GM12878 (cell line): ENCODE measurements at regions not wholly inside any gene's neighbourhood (a gene's known extent, or its start where the extent isn't known, plus 50 kb on each side); places are given as distances from the start of the nearest gene placed in this dataset.

Experiments used
- ATAC-seq: fragments of 200-7000 bp; cut with Tn5 transposase; 3 replicates; pipeline ENCODE4 v1.9.1; 2020; ENCODE audit warnings: mild to moderate bottlenecking, moderate library complexity
- BruUV-seq: library from RNA; stranded (reverse); fragments of 400-500 nt; replicated peaks from 2 replicates; lab custom pipeline; 2021; lab: Mats Ljungman, UMichigan
- CTCF ChIA-PET: fragments of 300-600 bp; sonication (Branson Sonifier 250); formaldehyde crosslinking; extraction: SDS; loops from one replicate; lab custom pipeline; 2021; ENCODE audit warnings: inconsistent platforms; lab: Yijun Ruan, JAX
- POLR2A ChIA-PET: fragments of 350-600 bp; formaldehyde crosslinking; extraction: SDS; loops from one replicate; lab custom pipeline; 2021; ENCODE audit warnings: inconsistent platforms; lab: Charles Lee
- RAD21 ChIA-PET: fragments of 300-600 bp; sonication (Branson Sonifier 250); formaldehyde crosslinking; loops from one replicate; lab custom pipeline; 2023; ENCODE audit warnings: antibody characterized with exemption; ENCODE audit not compliant: unreplicated experiment; lab: Charles Lee
- SMC1A ChIA-PET: fragments of 300-600 bp; sonication (Branson Sonifier 250); formaldehyde crosslinking; loops from one replicate; lab custom pipeline; 2023; ENCODE audit not compliant: unreplicated experiment, uncharacterized antibody; lab: Charles Lee
- DNase-seq: peaks from one replicate; pipeline ENCODE4 v3.0.0-alpha.2; 2011; ENCODE audit warnings: low read depth, low spot score
- FAIRE-seq: peaks from 3 replicates; lab custom pipeline; 2011; peaks lifted over from hg19 to GRCh38; lab: Jason Lieb, UNC
- H2AFZ ChIP-seq: 2 replicates; pipeline ENCODE4 v1.6.0; 2011; ENCODE audit warnings: low read depth, low read length, control low read depth; ENCODE audit not compliant: control insufficient read depth
- H3K27ac ChIP-seq: 2 replicates; pipeline ENCODE4 v1.5.1; 2011; ENCODE audit warnings: control low read depth; ENCODE audit not compliant: control insufficient read depth, insufficient read depth
- H3K27me3 ChIP-seq, 2 experiments: replicated peaks in 1 of 2; 2 replicates each; pipeline versions ENCODE4 v1.6.0 to v1.6.1; 2011; ENCODE audit warnings: low read length in 1 of 2; ENCODE audit not compliant: control insufficient read depth in 2 of 2, insufficient read depth in 2 of 2
- H3K36me3 ChIP-seq, 2 experiments: 2 replicates each; pipeline ENCODE4 v1.5.1; 2011; ENCODE audit warnings: low read length in 1 of 2; ENCODE audit not compliant: control insufficient read depth in 2 of 2, insufficient read depth in 2 of 2
- H3K4me1 ChIP-seq: 2 replicates; pipeline ENCODE4 v1.6.1; 2011; ENCODE audit warnings: mild to moderate bottlenecking, low read length, moderate library complexity, mixed read lengths; ENCODE audit not compliant: control insufficient read depth, insufficient read depth
- H3K4me2 ChIP-seq: 2 replicates; pipeline ENCODE4 v1.6.0; 2011; ENCODE audit warnings: control low read depth; ENCODE audit not compliant: control insufficient read depth, insufficient read depth
- H3K4me3 ChIP-seq: fragments of 200-600 bp; sonication (generic); 2 replicates; pipeline ENCODE4 v1.5.1; 2016
- H3K79me2 ChIP-seq: 2 replicates; pipeline ENCODE4 v1.6.0; 2011; ENCODE audit warnings: low read length; ENCODE audit not compliant: control insufficient read depth, insufficient read depth
- H3K9ac ChIP-seq: 2 replicates; pipeline ENCODE4 v1.8.0; 2011; ENCODE audit warnings: low read length, control low read depth, mixed read lengths; ENCODE audit not compliant: control insufficient read depth, insufficient read depth
- H3K9me3 ChIP-seq: replicated peaks from 3 replicates; pipeline ENCODE4 v1.5.1; 2011; ENCODE audit warnings: mild to moderate bottlenecking, low read length; ENCODE audit not compliant: control insufficient read depth, insufficient read depth
- H4K20me1 ChIP-seq: 2 replicates; pipeline ENCODE4 v1.6.0; 2011; ENCODE audit not compliant: control insufficient read depth, insufficient read depth
- EP300 ChIP-seq, 2 experiments: fragments of 150-350 bp in 1 of 2; IDR thresholded peaks; 2 replicates each; pipeline ENCODE4 v1.6.1; 2011 to 2012; ENCODE audit warnings: low read depth in 2 of 2, low read length in 2 of 2, borderline replicate concordance in 1 of 2, improper control_type of control experiment in 1 of 2, inconsistent platforms in 1 of 2; ENCODE audit not compliant: control insufficient read depth in 1 of 2
- HDAC6 ChIP-seq: fragments of 200-600 bp; sonication (generic); IDR thresholded peaks from one replicate; pipeline ENCODE4 v1.8.0; 2017; ENCODE audit warnings: antibody characterized with exemption; ENCODE audit not compliant: unreplicated experiment
- NFYB ChIP-seq: IDR thresholded peaks from 2 replicates; pipeline ENCODE4 v1.6.1; 2011; ENCODE audit warnings: low read depth, mild to moderate bottlenecking, low read length, improper control_type of control experiment, moderate library complexity; ENCODE audit not compliant: insufficient read depth
- TBL1XR1 ChIP-seq: IDR thresholded peaks from 2 replicates; pipeline ENCODE4 v1.6.1; 2012; ENCODE audit warnings: low read depth, low read length, improper control_type of control experiment
- WGBS: methylation state at CpG from one replicate; pipeline ENCODE4 v1.1.6; 2016; ENCODE audit warnings: low lambda C conversion rate; ENCODE audit not compliant: insufficient replicate concordance, insufficient coverage; ENCODE audit errors: missing lambda C conversion rate; 5-methylcytosine and 5-hydroxymethylcytosine counted together
- in situ Hi-C: fragments of 300-500 bp; cut with MboI; formaldehyde crosslinking; loops from 9 replicates; pipeline ENCODE4 v1.14.3; 2018; ENCODE audit warnings: mixed read lengths
- intact Hi-C: fragments of 100-400 bp; cut with micrococcal nuclease; formaldehyde crosslinking; loops from one replicate; pipeline ENCODE4 v1.14.2; 2022; ENCODE audit not compliant: unreplicated experiment
- TF ChIP-seq, protein P1 (sequence below): fragments of 450-650 bp; IDR thresholded peaks from 2 replicates; pipeline ENCODE4 v1.6.1; 2017; ENCODE audit warnings: low read depth, mild to moderate bottlenecking, moderate library complexity

DNA sequence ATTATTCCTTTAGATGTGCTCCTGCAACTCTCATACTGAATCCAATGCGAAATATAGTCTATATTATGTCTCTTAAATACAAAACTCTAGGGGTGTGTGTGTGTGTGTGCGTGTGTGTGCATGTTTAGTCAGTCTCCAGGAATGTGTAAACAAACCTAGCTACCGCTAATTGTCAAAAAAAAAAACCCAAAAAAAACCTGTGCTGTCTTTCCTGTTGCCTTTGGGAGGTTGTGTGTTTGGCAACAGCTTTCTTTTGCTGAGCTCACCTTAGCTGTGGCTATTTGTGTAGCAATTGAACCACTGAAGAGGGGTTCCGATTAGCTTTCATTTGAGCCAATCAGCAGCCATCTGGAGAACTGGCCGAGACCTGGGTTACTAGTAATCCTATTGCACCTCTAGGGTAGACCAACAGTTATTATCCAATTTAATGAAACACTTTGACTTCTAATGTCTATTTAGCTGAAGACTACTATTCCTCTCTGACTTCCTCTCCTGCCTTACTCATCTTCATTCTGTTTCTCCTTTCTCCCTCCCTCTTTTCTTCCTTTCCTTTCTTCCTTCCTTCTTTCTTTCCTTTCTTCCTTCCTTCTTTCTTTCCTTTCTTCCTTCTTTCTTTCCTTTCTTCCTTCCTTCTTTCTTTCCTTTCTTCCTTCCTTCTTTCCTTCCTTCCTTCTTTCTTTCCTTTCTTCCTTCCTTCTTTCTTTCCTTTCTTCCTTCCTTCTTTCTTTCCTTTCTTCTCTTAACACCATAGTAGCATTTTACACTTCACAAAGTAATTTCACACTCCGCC is 471.1 kb downstream of the GBA3 start:
- H3K27ac ChIP-seq = no peak overlapping the region
- no peaks in the 10 kb centered on the region for H3K36me3 ChIP-seq
- no peaks in the 10 kb centered on the region for H3K79me2 ChIP-seq
- 8% methylated on average over 6 of the region's 6 CpGs for WGBS
- DNase-seq (no peak), ATAC-seq (no peak), FAIRE-seq (no peak)
- RAD21 ChIA-PET = interaction anchor here (0.8 to 1.0 kb wide), 2 partner anchors 28 to 57 kb away, joined by 3 read pairs; no protein-coding TSS in a partner anchor
- CTCF ChIA-PET = interaction anchor here (0.7 to 1.4 kb wide), 2 partner anchors 28 to 129 kb away, joined by 3 to 4 read pairs; no protein-coding TSS in a partner anchor
- in situ Hi-C loops (no loop called here), intact Hi-C loops (no loop called here)
- H3K4me3 ChIP-seq = no peak overlapping the region
- no peak overlapping the region for H3K9ac ChIP-seq
- no peak overlapping the region for H3K4me2 ChIP-seq
- BruUV-seq = no TSS peak
- H3K9me3 ChIP-seq = no peaks in the 10 kb centered on the region
- H2AFZ ChIP-seq = no peak overlapping the region
- no peaks in the 10 kb centered on the region for H3K4me1 ChIP-seq
- no peak for TF ChIP-seq TBL1XR1
- no peak for TF ChIP-seq NFYB
- no peak for TF ChIP-seq EP300 (IDR thresholded peaks at IDR 0.05; ENCODE audit: borderline replicate concordance in 1 of 2, control insufficient read depth in 1 of 2, low read depth in 2 of 2, low read length in 2 of 2)
- TF ChIP-seq, protein P1, sequence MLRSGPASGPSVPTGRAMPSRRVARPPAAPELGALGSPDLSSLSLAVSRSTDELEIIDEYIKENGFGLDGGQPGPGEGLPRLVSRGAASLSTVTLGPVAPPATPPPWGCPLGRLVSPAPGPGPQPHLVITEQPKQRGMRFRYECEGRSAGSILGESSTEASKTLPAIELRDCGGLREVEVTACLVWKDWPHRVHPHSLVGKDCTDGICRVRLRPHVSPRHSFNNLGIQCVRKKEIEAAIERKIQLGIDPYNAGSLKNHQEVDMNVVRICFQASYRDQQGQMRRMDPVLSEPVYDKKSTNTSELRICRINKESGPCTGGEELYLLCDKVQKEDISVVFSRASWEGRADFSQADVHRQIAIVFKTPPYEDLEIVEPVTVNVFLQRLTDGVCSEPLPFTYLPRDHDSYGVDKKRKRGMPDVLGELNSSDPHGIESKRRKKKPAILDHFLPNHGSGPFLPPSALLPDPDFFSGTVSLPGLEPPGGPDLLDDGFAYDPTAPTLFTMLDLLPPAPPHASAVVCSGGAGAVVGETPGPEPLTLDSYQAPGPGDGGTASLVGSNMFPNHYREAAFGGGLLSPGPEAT = no peak
- TF ChIP-seq HDAC6 = no peak
- SMC1A ChIA-PET = interaction anchor here (0.6 to 3.6 kb wide), 2 partner anchors 13 to 1218 kb away, joined by 3 to 14 read pairs; no protein-coding TSS in a partner anchor
- H4K20me1 ChIP-seq = no peaks in the 10 kb centered on the region
- no peaks in the 10 kb centered on the region for H3K27me3 ChIP-seq
- POLR2A ChIA-PET = interaction anchor here (0.6 kb wide), 1 partner anchor 20 kb away, joined by 3 read pairs; no protein-coding TSS in a partner anchor
